Fibroblast of villous mesenchyme (primary cell): ENCODE measurements at regions not wholly inside any gene's neighbourhood (a gene's known extent, or its start where the extent isn't known, plus 50 kb on each side); places are given as distances from the start of the nearest gene placed in this dataset.

Experiments
- DNase-seq: peaks from one replicate; pipeline ENCODE4 v3.0.0-alpha.2; 2010; ENCODE audit warnings: low read depth
- H3K4me3 ChIP-seq: 2 replicates; pipeline ENCODE4 v1.5.1; 2011; ENCODE audit warnings: low read depth, mild to moderate bottlenecking, low read length
- CTCF ChIP-seq: IDR thresholded peaks from 2 replicates; pipeline ENCODE4 v1.5.1; 2012; ENCODE audit warnings: low read depth, mild to moderate bottlenecking, low read length; ENCODE audit not compliant: insufficient read depth

GRCh38 chr4:4733663-4734062, 125.8 kb upstream of the MSX1 start:
- TF ChIP-seq CTCF = no peak
- DNase-seq = no peak
- H3K4me3 ChIP-seq = no peak overlapping the region

GRCh38 chr4:4730249-4730648, 129.2 kb upstream of the MSX1 start:
- TF ChIP-seq CTCF = no peak
- H3K4me3 ChIP-seq = no peak overlapping the region
- no peak for DNase-seq

GRCh38 chr4:4729206-4729605, 130.3 kb upstream of the MSX1 start:
- H3K4me3 ChIP-seq = no peak overlapping the region
- DNase-seq = no peak
- TF ChIP-seq CTCF = no peak

GRCh38 chr4:4727536-4727935, 131.9 kb upstream of the MSX1 start:
- no peak overlapping the region for H3K4me3 ChIP-seq
- TF ChIP-seq CTCF = no peak
- no peak for DNase-seq

- no peak for DNase-seq
- peak; percentile 29 for TF ChIP-seq CTCF
- no peak overlapping the region for H3K4me3 ChIP-seq
Measured at GRCh38 chr4:4726051-4726450, 133.4 kb upstream of the MSX1 start.

GRCh38 chr4:4724321-4724720, 135.1 kb upstream of the MSX1 start:
- DNase-seq = no peak

More at GRCh38 chr4:4724321-4724720, 135.1 kb upstream of the MSX1 start:
- no peak for TF ChIP-seq CTCF
- no peak overlapping the region for H3K4me3 ChIP-seq
